NOMO-1 (cell line): ENCODE measurements at regions not wholly inside any gene's neighbourhood (a gene's known extent, or its start where the extent isn't known, plus 50 kb on each side); places are given as distances from the start of the nearest gene placed in this dataset.
"Not testable (repeated sequence)": the region's sequence is repeated elsewhere in the genome, so short reads cannot be mapped to it uniquely, and the experiment has no call there.

Experiments used
- DNase-seq, 2 experiments: peaks; one replicate each; lab custom pipeline; 2025; ENCODE audit not compliant: unreplicated experiment in 2 of 2; lab: John Stamatoyannopoulos, UW

DNA sequence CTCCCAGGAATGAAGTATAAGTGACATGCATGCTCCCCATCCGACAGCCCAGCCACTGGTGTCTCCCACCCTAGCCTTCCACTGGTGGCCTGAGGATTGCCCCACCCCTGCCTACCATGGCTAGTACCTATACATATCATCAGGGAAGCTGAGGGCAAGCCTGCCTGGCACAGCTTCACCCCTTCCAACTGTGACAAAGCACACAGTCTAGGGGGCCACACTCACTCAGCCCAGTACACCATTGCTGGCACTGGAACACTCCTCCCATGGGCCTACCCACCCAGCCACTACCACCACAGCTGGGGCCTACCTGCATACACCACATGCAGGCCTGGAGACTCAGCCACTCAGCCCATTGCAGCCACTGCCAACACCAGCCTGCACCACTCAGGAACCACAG is 393.1 kb upstream of the STEAP1 start:
- no peak for DNase-seq

DNA sequence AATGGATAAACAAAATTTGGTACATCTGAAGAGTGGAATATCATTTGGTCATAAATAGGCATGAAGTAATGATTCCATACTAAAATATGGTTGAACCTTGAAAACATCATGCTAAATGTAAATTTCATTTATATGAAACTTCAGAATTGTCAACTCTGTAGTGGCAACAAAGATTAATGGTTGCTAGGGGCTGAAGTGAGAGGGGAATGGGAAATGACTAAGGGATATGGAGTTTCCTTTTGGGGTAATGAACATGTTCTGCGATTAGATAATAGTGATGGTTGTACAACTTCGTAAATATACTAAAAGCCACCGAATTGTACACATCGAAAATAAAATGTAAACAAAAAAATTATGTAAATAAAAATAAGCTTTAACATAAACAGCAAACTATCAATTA is 384.1 kb upstream of the STEAP1 start:
- no peak for DNase-seq

DNA sequence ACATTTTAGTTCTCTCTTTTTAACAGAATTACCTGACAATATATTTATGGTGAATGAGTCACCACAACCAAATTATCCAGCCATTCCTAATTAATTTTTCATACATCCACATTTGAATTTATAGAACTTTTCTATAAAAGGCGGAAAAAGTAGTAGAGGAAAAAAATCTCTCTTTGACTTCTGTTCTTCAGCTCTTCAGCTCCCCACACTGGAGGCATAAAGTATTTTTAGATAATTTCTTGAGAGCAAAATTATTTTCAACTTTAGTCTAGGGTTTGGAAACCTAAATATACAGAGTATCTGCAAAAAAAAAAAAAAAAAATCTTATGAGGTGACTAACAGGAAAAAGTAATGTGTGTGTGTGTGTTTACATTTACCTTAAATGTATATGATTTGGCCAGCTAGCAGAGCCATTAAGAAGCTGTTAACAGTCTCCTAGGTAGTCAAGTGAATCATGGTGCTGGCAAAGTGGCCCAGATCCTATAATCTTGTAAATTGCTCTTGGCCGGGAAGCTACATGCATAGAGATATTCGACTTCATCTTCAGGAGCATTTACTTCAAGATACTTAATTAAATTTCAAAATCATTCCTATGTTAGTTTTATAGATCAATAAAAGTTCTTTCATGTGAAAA is 383.1 kb upstream of the STEAP1 start:
- DNase-seq, result no peak

DNA sequence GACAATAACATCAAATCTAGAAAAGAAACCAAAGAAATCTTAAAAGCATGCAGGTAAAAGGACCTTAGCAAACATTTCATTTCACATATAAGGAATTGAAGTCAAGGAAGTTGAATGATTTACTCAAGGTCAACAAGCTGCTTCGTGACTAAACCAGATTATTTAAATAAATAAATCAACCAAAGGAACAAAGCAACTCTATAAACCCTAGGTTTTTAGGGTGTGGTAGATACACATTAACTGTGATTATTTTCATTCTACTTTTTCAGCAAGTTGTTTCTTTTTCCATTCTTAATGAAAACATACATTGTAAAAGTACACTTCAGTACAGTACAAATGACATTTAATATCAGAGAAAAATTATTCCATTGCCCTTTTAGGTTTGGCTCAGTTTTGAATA is 382.0 kb upstream of the STEAP1 start:
- DNase-seq, result no peak

DNA sequence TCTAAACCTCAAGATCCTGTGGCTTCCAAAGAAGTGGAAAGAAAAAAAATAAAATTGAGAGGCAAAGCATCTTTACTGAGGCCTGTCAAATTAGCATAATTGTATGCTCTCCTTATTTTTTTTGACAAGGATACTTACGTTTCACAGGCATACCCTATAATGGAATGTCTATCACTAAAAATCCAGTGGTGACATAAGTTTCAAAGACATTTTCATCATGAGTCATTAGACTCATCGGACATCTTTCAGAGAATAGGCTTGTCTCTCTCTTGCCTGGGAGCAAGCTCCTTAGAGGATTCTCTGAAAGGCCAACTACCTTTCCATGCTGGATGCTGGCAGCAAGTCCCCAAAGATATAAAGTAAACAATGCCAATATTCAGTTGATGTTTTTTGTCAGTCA is 380.7 kb upstream of the STEAP1 start:
- no peak for DNase-seq

DNA sequence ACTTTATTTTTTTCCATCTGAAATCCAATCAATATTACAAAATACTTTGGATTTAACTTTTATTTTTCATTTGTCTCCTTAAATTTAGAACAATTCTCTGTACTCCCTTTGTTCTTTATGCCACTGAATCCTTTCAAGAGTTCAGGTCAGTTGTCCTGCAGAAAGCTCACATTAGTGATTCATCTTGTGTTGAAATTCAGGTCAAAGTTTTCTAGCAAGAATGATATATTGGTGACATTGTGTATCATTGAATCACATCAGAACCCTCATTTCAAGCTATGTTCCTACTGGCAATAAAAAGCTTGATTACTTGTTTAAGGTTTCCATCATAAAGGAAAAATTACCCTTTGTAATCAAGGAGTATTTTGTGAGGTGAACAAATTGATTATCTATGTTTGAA is 378.8 kb upstream of the STEAP1 start:
- no peak for DNase-seq

DNA sequence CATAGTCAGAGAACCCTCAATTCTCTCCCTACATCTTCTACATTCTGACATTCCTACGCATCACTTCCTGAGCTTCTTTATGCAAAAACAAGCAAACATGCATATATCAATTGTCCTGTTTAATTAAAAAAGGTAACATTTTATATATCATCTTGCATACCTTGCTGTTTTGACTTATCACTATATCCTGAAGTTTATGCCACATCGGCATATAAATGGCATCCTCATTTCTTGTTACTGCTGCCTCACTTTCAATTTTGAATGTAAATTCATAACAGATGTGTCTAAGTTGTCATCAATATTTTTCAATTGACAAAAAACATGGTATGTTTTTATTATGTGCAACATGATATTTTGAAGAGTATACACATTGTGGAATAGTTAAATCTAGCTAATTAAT is 377.3 kb upstream of the STEAP1 start:
- DNase-seq, result no peak

DNA sequence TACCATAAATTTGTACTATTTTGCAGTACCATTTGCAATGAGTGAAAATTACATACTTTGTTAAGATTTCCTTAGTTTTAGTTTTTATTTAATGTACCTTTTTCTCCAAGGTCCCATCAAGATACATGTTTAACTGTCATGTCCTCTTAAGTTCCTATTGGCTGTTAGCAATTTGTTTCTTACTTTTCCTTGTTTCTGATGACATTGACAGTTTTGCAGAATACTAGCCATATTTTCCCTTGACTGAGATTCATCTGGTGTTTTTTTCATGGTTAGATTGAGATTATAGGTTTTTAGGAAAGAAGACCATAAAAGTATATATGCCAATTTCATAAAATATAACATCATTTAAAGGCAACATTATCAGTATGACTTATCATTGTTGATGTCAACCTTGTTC is 376.8 kb upstream of the STEAP1 start:
- no peak for DNase-seq

DNA sequence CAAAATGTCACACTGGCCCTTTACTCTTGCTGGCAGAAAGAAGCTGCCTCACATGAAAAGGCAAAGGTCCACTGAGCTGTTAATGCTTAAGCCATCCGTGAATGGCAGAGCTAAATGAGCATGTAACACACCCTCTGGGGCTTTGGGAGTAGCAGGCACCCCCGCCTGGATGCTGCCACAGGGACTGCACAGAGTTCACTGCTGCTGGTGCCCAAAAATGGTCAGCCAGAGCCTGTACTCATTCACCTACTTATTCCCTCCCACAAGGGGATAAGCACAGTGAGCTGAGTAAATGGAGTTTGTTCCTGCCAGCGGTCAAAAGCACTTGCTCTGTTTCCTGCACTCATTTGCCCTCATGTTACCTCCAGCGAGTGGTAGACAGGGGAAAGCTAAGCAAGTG is 374.0 kb upstream of the STEAP1 start:
- DNase-seq, result no peak

DNA sequence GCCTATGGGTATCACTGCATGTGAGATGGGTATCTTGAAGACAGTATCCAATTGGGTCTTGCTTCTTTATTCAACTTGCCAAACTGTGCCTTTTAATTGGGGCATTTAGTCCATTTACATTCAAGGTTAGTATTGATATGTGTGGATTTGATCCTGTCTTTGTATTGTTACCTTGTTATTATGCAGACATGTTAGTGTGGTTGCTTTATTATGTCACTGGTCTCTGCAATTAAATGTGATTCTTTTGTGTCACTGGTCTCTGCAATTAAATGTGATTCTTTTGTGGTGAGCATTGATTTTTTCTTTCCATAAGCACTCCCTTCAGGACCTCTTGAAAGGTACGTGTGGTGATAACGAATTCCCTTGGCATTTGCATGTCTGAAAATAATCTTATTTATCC is 357.8 kb upstream of the STEAP1 start:
- DNase-seq, result no peak

DNA sequence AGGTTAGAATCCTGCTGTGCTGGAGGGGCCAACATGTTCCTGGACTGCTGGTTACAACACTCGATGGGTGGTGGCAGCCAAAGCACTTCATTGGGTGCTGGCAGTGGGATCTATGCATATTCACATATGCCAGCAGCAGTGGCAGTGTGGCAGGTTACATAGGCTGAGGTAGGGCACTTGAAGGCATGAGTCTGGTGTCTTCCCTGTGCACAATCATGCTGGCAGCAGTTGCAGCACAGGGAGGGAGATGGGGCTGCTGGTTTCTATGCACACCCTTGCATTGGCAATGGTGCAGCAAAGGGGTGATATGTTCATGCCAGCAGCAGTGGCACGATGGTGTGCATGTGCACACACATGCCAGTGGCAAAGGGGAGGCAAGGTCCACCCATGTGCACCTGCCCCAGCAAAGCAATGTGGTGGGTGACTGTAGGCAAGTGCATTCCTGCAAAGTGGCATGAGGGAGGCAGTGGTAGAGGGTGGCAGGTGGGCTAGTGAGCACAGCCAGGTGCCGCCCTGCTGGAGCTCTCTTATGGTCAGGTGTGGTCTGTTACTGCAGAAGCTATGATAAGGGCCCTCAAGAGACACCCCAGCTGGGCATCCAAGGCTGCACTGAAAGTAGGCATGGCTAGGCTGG is 356.2 kb upstream of the STEAP1 start:
- DNase-seq, result no peak

DNA sequence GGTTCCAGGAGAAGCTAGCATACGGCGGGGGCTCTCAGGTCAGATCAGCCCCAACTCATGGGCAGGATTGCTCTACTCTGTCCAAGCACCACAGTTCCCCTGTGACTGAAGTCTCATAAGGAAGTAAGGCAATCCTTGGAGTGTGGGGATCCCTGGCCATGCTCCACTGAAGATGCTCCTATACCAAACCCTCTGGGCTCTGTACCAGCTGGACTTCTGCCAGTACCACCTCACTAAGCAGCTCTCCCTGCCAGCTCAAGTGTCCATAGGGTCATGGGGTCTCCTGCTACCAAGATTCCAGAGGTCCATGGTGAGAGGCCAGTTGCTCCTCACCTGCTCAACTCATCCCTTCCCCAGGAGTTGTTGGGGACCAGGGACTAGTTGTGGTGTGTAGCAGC is 355.7 kb upstream of the STEAP1 start:
- DNase-seq, result no peak

DNA sequence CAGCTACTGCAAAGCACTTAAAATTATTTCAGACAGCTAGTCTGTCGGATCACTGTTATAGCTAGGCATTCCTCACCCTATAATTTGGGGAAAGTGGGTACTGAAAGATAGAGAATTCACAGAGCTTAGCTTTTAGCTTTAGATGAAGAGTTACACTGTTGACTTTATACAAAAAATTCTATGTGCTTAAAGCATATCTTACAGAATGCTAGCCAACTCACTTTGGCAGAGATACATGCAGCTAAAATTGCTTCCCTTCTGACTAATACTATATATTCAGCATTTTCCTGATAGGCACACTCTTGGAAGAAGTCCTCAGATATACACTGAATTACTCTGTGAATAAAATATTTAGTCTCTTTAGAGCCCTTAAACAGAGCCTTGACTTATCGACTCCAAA is 353.5 kb upstream of the STEAP1 start:
- no peak for DNase-seq

DNA sequence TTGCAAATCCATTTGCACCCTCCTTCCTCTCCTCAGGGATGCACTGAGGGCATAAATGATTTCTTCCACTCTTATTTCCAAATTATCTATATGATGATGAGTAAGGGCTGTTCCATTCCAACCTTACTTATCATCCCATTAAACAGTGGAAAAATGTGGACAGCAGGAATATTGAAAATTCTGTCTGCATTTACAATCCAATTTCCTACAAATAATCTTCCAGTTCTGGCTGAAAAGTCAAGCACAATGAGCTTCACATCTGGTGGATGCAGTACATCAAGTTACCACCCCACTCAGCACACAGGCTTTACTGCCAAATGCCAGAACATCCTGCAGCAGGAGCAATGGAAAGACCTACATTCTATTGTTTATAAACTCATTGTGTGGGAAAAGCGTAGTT is 345.0 kb upstream of the STEAP1 start:
- no peak for DNase-seq

DNA sequence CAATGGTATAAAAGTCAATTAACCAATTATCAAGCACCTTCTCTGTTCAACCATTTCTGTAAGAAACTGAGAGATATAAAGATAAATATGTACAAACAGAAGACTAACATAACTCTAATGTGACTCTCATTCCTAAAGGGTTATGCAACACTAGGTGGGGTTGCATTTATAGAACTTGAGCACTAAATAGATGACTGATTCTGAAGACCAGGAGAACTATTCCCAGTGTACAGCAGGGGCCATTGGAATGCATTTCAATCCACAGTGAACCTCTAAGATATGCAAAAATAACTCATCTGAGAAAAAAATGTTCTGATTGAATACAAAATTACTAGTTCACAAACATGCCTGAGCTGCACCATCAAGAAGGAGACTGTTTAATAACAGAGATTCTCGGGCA is 341.2 kb upstream of the STEAP1 start:
- no peak for DNase-seq

DNA sequence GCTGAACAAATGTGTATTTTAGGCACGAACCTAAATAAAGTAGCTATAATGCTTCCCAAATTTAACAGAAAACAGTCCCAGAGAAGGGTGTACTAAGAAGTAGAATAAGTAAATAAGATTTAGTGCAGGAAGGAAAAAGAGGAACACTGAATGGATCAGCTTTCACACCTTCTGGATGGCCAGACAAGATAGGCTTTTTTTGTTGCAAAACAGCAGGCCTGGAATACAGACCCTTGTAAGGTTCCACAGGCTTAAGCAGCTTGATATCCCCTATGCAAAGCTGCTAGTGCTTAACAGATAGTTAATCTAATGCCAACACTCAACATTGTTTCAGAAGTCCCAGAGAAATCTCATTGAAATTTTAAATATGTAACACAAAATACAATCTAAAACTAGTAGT is 328.1 kb upstream of the STEAP1 start:
- no peak for DNase-seq

DNA sequence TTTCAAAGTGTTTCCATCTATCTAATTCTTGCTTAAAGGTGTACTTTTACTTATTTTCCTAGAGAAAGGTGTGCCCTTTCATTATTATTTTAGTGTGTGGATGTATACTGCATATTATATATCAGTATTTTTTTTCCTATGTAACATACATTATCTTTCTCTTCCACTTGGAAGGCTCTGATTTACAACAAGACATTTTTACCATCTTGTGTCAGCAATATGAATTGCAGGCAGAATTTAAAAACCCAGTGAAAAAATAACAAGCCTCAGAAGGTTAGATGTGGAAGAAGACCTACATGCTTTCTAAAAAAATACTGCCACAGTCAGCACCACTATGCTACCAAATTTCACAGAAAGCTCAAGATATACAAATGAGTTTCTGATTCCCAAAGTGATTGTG is 327.7 kb upstream of the STEAP1 start:
- DNase-seq, result no peak

DNA sequence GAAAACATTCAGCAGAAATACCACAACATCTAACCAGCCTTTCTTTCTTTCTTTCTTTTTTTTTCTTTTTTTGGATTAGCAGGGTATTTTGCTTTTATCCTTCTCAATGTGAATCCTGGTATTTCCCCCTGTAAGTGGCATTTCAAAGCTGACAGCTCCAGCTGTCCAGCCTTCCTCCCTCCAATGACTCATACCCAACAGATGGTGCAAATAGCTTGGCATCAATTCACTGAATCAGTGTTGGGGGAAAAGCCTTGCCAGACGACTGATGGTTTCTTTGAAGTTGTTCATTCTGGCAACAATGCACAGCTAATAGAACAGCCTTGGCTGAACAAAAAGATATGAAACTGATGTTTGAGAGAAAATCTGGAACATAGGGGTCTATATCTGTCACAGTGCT is 316.8 kb upstream of the STEAP1 start:
- DNase-seq, result no peak

DNA sequence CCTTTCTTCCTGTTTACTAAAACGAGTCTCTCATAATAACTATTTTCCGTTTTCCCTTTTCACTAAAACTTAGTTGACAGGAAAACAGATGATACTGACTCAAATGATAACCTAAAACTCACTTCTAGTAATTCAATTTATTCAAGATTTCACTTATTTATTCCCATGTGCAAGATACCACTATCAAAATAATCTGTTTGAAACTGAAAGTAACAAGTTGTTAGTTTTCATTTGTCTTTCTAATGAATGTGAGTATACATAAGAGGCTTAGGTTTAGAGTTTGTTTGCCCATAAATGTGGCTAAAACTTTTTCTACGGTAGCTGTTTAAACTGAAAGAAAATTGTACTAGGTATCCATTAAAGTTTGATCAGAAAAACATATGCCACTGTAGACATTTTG is 314.9 kb upstream of the STEAP1 start:
- DNase-seq, result peak in 1 of 2 experiments; percentile 18

DNA sequence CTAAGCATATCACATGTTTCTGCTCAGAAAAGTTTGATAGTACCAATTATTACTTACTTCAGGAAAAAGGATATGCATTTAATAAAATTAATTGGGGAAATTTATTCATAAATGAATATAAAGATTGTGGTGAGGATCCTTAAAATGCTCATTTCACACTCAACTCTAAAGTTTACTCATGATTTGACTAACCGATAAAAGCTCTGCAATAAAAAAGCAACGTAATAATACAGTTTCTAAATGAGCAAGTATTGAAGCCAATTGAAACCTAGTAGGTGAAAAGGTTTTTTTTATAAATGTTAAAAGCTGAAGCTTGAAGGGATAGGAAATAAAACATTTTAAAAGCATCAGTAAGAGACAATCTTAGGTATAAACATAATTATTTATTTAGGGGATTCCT is 308.3 kb upstream of the STEAP1 start:
- no peak for DNase-seq

DNA sequence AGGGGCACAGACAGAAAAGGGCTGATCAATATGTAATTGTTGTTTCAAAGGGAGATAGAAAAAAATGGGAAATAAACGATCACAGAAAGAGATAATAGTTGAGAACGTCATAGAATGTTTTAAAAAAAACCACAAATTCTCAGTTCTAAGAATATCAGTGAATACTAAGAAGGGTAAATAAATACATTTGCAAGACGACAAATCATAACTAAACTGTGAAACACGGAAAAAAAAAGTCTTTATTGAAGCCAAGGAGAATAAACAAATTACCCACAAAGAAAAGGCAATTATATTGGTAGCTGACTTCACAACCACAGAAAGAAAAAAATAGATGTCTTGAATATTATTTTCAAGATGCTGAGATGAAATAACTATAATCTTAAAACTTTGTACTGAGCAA is 305.2 kb upstream of the STEAP1 start:
- DNase-seq, result no peak

DNA sequence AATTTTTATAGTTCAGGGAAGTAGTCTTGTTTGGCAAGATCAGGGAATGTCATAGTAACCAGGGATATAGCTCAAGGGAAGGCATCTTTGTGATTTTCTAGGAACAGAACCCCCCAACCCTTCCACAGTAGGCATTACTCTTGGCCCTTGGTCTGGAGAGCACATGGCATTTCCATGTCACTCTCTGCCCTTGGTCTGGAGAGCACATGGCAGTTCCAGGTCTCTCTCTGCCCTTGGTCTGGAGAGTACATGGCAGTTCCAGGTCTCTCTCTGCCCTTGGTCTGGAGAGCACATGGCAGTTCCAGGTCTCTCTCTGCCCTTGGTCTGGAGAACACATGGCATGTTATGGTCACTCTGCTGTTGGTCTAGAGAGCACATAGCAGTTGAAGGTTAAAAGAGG is 297.2 kb upstream of the STEAP1 start:
- not testable (repeated sequence) for DNase-seq

DNA sequence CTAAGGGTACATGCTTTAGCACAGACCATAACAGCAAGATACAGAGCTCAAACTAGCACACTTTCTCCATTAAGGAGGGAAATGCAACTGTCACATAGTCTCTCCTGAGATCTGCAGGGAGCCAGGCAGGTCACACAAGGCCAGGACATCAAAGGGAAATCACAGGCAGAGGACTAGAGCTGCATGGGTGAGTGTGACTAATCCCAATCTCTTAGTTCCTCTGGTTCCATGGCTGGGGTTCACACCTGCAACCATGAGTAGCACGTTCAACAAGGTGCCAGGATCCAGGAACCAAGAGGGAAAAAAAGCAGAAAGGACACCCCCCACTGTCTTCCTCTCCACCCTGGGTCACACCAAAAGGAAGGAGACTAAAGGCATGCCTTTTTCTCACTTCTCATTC is 296.5 kb upstream of the STEAP1 start:
- DNase-seq, result no peak
